ENCODE measurements at regions not wholly inside any gene's neighbourhood (a gene's known extent, or its start where the extent isn't known, plus 50 kb on each side); places are given as distances from the start of the nearest gene placed in this dataset.

- TF ChIP-seq CSDC2 (CRISPR knock-in tag; IDR thresholded peaks at IDR 0.05) (no peak), ZFP30 (CRISPR knock-in tag; IDR thresholded peaks at IDR 0.05) (no peak), PATZ1 (CRISPR knock-in tag; IDR thresholded peaks at IDR 0.05; ENCODE audit: borderline replicate concordance) (no peak), ZFP3 (CRISPR knock-in tag; IDR thresholded peaks at IDR 0.05) (no peak)
These were observed 1033.9 kb downstream of the NLGN4X start for GRCh38 chrX:5194806-5195205.
